Type B pancreatic cell (in vitro differentiated cells): ENCODE measurements at regions not wholly inside any gene's neighbourhood (a gene's known extent, or its start where the extent isn't known, plus 50 kb on each side); places are given as distances from the start of the nearest gene placed in this dataset.

Experiments used
- DNase-seq: peaks from one replicate; pipeline ENCODE4 v3.0.0; 2021; ENCODE audit warnings: mixed read lengths; ENCODE audit not compliant: unreplicated experiment; ENCODE audit errors: extremely low spot score
- H3K27ac Mint-ChIP-seq: 2 replicates; pipeline ENCODE4 v1.8.0; 2021; ENCODE audit warnings: mild to moderate bottlenecking, mixed read lengths
- H3K27me3 Mint-ChIP-seq: 2 replicates; pipeline ENCODE4 v1.8.0; 2021; ENCODE audit warnings: mixed read lengths
- H3K36me3 Mint-ChIP-seq: 2 replicates; pipeline ENCODE4 v1.8.0; 2021; ENCODE audit warnings: mixed read lengths
- H3K4me1 Mint-ChIP-seq: one replicate; pipeline ENCODE4 v1.8.0; 2021; ENCODE audit warnings: mixed read lengths; ENCODE audit not compliant: unreplicated experiment
- H3K4me3 Mint-ChIP-seq: 2 replicates; pipeline ENCODE4 v1.8.0; 2021; ENCODE audit warnings: mild to moderate bottlenecking, mixed read lengths
- H3K9me3 Mint-ChIP-seq: 2 replicates; pipeline ENCODE4 v1.8.0; 2021; ENCODE audit warnings: mixed read lengths
- CTCF ChIP-seq: fragments of 200-600 bp; sonication (generic); conservative IDR thresholded peaks from 2 replicates; pipeline ENCODE4 v1.5.0; 2021; ENCODE audit warnings: antibody characterized with exemption, mild to moderate bottlenecking

DNA sequence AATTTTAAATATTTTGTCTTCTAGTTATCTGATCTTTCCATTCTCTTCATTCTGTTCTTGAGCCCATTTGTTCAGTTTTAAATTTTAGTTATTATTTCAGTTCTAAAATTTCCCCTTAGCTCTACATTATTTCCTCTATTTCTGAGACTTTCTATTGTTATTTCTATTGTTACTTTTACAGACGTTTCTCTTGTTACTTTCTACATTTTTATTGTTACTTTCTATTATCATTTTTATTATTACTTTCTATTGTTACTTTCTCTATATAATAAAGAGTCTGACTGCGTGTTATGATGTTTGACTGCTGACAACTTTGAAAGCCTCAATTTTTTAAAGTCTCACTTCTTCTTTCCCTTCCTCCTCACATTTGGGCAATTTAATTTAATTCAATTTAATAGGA lies 915.7 kb upstream of the PCDH20 start:
- no peak overlapping the region for H3K4me3 Mint-ChIP-seq
- peaks cover 4% of the 10 kb centered on the region for H3K9me3 Mint-ChIP-seq
- no peaks in the 10 kb centered on the region for H3K27me3 Mint-ChIP-seq
- no peaks in the 10 kb centered on the region for H3K4me1 Mint-ChIP-seq
- no peaks in the 10 kb centered on the region for H3K36me3 Mint-ChIP-seq
- no peak for TF ChIP-seq CTCF
- H3K27ac Mint-ChIP-seq: no peak overlapping the region
- DNase-seq: no peak

- no peak for DNase-seq
- H3K4me3 Mint-ChIP-seq: no peak overlapping the region
Measured at GRCh38 chr13:62327367-62327766, 911.7 kb upstream of the PCDH20 start.

GRCh38 chr13:62324842-62325241 lies 909.2 kb upstream of the PCDH20 start:
- Mint-ChIP-seq H3K27me3 (no peaks in the 10 kb centered on the region), H3K36me3 (no peaks in the 10 kb centered on the region), H3K27ac (no peak overlapping the region), H3K4me1 (no peaks in the 10 kb centered on the region), H3K4me3 (no peak overlapping the region), H3K9me3 (no peaks in the 10 kb centered on the region)
- no peak for DNase-seq
- TF ChIP-seq CTCF: no peak

More at GRCh38 chr13:62327367-62327766, 911.7 kb upstream of the PCDH20 start:
- Mint-ChIP-seq H3K4me1 (no peaks in the 10 kb centered on the region), H3K27me3 (no peaks in the 10 kb centered on the region), H3K9me3 (no peaks in the 10 kb centered on the region), H3K36me3 (no peaks in the 10 kb centered on the region), H3K27ac (no peak overlapping the region)
- TF ChIP-seq CTCF: no peak

- Mint-ChIP-seq H3K4me1 (no peaks in the 10 kb centered on the region), H3K4me3 (no peak overlapping the region), H3K9me3 (no peaks in the 10 kb centered on the region), H3K36me3 (no peaks in the 10 kb centered on the region), H3K27me3 (no peaks in the 10 kb centered on the region), H3K27ac (no peak overlapping the region)
- no peak for TF ChIP-seq CTCF
- DNase-seq: no peak
Measured at GRCh38 chr13:62321895-62322294, 906.2 kb upstream of the PCDH20 start.

DNA sequence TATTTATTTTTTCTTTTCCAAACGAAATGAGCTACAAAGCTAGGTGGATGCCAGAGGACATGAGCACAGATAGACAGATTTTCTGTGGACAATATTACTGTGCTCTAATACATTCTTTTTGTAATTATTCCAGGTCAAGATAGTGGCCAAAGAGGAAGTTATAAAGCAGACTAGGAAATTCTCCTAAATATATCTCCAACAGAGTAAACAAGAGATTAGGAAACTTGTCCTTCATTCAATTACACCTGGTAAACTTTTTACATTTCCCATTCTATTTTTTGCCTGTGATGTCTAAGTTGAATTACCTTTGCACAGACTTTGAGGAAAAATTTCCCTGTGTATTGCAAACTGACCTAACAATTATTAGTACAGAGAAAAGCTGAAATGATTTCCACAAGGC lies 905.5 kb upstream of the PCDH20 start:
- Mint-ChIP-seq H3K4me1 (no peaks in the 10 kb centered on the region), H3K27me3 (no peaks in the 10 kb centered on the region), H3K4me3 (no peak overlapping the region), H3K36me3 (no peaks in the 10 kb centered on the region), H3K9me3 (no peaks in the 10 kb centered on the region), H3K27ac (no peak overlapping the region)
- no peak for TF ChIP-seq CTCF
- no peak for DNase-seq
